ENCODE measurements at regions not wholly inside any gene's neighbourhood (a gene's known extent, or its start where the extent isn't known, plus 50 kb on each side); places are given as distances from the start of the nearest gene placed in this dataset.

GRCh38 chr4:67126570-67126969, 418.7 kb downstream of the CENPC start:
- Histone ChIP-seq H3K27me3 (replicated peaks; ENCODE audit: insufficient read depth, low read depth, low read length, poor library complexity) (no peaks in the 10 kb centered on the region), H3K36me3 (ENCODE audit: insufficient read depth, low read length, poor library complexity, severe bottlenecking) (no peaks in the 10 kb centered on the region), H3K9me3 (ENCODE audit: low read depth, low read length, poor library complexity, severe bottlenecking) (no peaks in the 10 kb centered on the region), H3K4me3 (ENCODE audit: low read depth, low read length, poor library complexity, severe bottlenecking) (no peak overlapping the region), H3K4me1 (ENCODE audit: insufficient read depth, low read length, poor library complexity, severe bottlenecking) (no peaks in the 10 kb centered on the region), H3K27ac (ENCODE audit: low read depth, low read length, poor library complexity, severe bottlenecking) (no peak overlapping the region)
- intact Hi-C loops (cut with micrococcal nuclease; ENCODE audit: unreplicated experiment), result no loop called here
- ChIA-PET POLR2A (ENCODE audit: low non-redundant PET) (no interaction called here), CTCF (no interaction called here)
- no TSS peak for BruUV-seq (replicated peaks)
- no peak for DNase-seq (ENCODE audit: low spot score)
- no peak for TF ChIP-seq CTCF (conservative IDR thresholded peaks at IDR 0.05; ENCODE audit: low read depth, low read length)
- TF ChIP-seq EZH2 (IDR thresholded peaks at IDR 0.05; ENCODE audit: borderline replicate concordance, low read depth, low read length, poor library complexity, severe bottlenecking), result no peak

GRCh38 chr4:67125636-67126514, 419.4 kb downstream of the CENPC start:
- no peak for DNase-seq (ENCODE audit: low spot score)
- H3K9me3 ChIP-seq (ENCODE audit: low read depth, low read length, poor library complexity, severe bottlenecking), result no peaks in the 10 kb centered on the region
- no peak overlapping the region for H3K27ac ChIP-seq (ENCODE audit: low read depth, low read length, poor library complexity, severe bottlenecking)
- H3K36me3 ChIP-seq (ENCODE audit: insufficient read depth, low read length, poor library complexity, severe bottlenecking), result no peaks in the 10 kb centered on the region
- ChIA-PET POLR2A (ENCODE audit: low non-redundant PET) (no interaction called here), CTCF (no interaction called here)
- H3K4me3 ChIP-seq (ENCODE audit: low read depth, low read length, poor library complexity, severe bottlenecking), result no peak overlapping the region
- TF ChIP-seq CTCF (conservative IDR thresholded peaks at IDR 0.05; ENCODE audit: low read depth, low read length) (no peak), EZH2 (IDR thresholded peaks at IDR 0.05; ENCODE audit: borderline replicate concordance, low read depth, low read length, poor library complexity, severe bottlenecking) (no peak)
- no peaks in the 10 kb centered on the region for H3K4me1 ChIP-seq (ENCODE audit: insufficient read depth, low read length, poor library complexity, severe bottlenecking)
- BruUV-seq (replicated peaks), result no TSS peak
- no peaks in the 10 kb centered on the region for H3K27me3 ChIP-seq (replicated peaks; ENCODE audit: insufficient read depth, low read depth, low read length, poor library complexity)
- intact Hi-C loops (cut with micrococcal nuclease; ENCODE audit: unreplicated experiment), result no loop called here

GRCh38 chr4:67124716-67125115, 420.6 kb downstream of the CENPC start:
- no TSS peak for BruUV-seq (replicated peaks)
- Histone ChIP-seq H3K36me3 (ENCODE audit: insufficient read depth, low read length, poor library complexity, severe bottlenecking) (no peaks in the 10 kb centered on the region), H3K4me1 (ENCODE audit: insufficient read depth, low read length, poor library complexity, severe bottlenecking) (no peaks in the 10 kb centered on the region), H3K27ac (ENCODE audit: low read depth, low read length, poor library complexity, severe bottlenecking) (no peak overlapping the region), H3K27me3 (replicated peaks; ENCODE audit: insufficient read depth, low read depth, low read length, poor library complexity) (no peaks in the 10 kb centered on the region), H3K4me3 (ENCODE audit: low read depth, low read length, poor library complexity, severe bottlenecking) (no peak overlapping the region), H3K9me3 (ENCODE audit: low read depth, low read length, poor library complexity, severe bottlenecking) (no peaks in the 10 kb centered on the region)
- DNase-seq (ENCODE audit: low spot score), result no peak
- ChIA-PET POLR2A (ENCODE audit: low non-redundant PET) (no interaction called here), CTCF (no interaction called here)
- intact Hi-C loops (cut with micrococcal nuclease; ENCODE audit: unreplicated experiment), result no loop called here
- no peak for TF ChIP-seq EZH2 (IDR thresholded peaks at IDR 0.05; ENCODE audit: borderline replicate concordance, low read depth, low read length, poor library complexity, severe bottlenecking)
- TF ChIP-seq CTCF (conservative IDR thresholded peaks at IDR 0.05; ENCODE audit: low read depth, low read length), result no peak
